ENCODE measurements at regions not wholly inside any gene's neighbourhood (a gene's known extent, or its start where the extent isn't known, plus 50 kb on each side); places are given as distances from the start of the nearest gene placed in this dataset.

GRCh38 chrX:113759422-113759821 is 824.5 kb upstream of the HTR2C start:
- no peaks in the 10 kb centered on the region for H3K9me3 ChIP-seq (ENCODE audit: control insufficient read depth, insufficient read depth, low read depth, low read length)
- H3K4me3 ChIP-seq (ENCODE audit: low read depth, low read length): no peak overlapping the region
- no peaks in the 10 kb centered on the region for H3K4me1 ChIP-seq (ENCODE audit: control insufficient read depth, insufficient read depth, low read length)
- TF ChIP-seq RBAK (tag by site-specific recombination; IDR thresholded peaks at IDR 0.05) (no peak), ZNF169 (tag by site-specific recombination; IDR thresholded peaks at IDR 0.05) (no peak), SCRT1 (tag by site-specific recombination; IDR thresholded peaks at IDR 0.05; ENCODE audit: borderline replicate concordance) (no peak), ZNF621 (tag by site-specific recombination; IDR thresholded peaks at IDR 0.05) (no peak), ZFP69B (tag by site-specific recombination; IDR thresholded peaks at IDR 0.05) (no peak), ZNF157 (tag by site-specific recombination; IDR thresholded peaks at IDR 0.05) (no peak), ZNF132 (tag by site-specific recombination; IDR thresholded peaks at IDR 0.05; ENCODE audit: borderline replicate concordance) (no peak), ZNF510 (tag by site-specific recombination; IDR thresholded peaks at IDR 0.05; ENCODE audit: insufficient replicate concordance) (no peak)
- H3K27ac ChIP-seq (ENCODE audit: extremely low read depth, low read depth, low read length): no peak overlapping the region
- POLR2A ChIA-PET: no interaction called here
- no peaks in the 10 kb centered on the region for H3K36me3 ChIP-seq (ENCODE audit: control insufficient read depth in 2 of 2, insufficient read depth in 1 of 2, low read length in 2 of 2)
- CTCF ChIA-PET: no interaction called here

GRCh38 chrX:113747274-113747973 is 836.5 kb upstream of the HTR2C start:
- CTCF ChIA-PET: no interaction called here
- H3K36me3 ChIP-seq (ENCODE audit: control insufficient read depth in 2 of 2, insufficient read depth in 1 of 2, low read length in 2 of 2): no peaks in the 10 kb centered on the region
- H3K9me3 ChIP-seq (ENCODE audit: control insufficient read depth, insufficient read depth, low read depth, low read length): no peaks in the 10 kb centered on the region
- no peaks in the 10 kb centered on the region for H3K4me1 ChIP-seq (ENCODE audit: control insufficient read depth, insufficient read depth, low read length)
- H3K27ac ChIP-seq (ENCODE audit: extremely low read depth, low read depth, low read length): no peak overlapping the region
- POLR2A ChIA-PET: no interaction called here
- H3K4me3 ChIP-seq (ENCODE audit: low read depth, low read length): no peak overlapping the region
- TF ChIP-seq ZNF664 (tag by site-specific recombination; IDR thresholded peaks at IDR 0.05) (no peak), INSM2 (tag by site-specific recombination; IDR thresholded peaks at IDR 0.05) (no peak), ZNF335 (tag by site-specific recombination; conservative IDR thresholded peaks at IDR 0.05) (no peak), ZNF76 (tag by site-specific recombination; IDR thresholded peaks at IDR 0.05; ENCODE audit: borderline replicate concordance, low read depth) (no peak), ZNF266 (tag by site-specific recombination; IDR thresholded peaks at IDR 0.05; ENCODE audit: low read depth) (no peak), GLI2 (tag by site-specific recombination; IDR thresholded peaks at IDR 0.05; ENCODE audit: borderline replicate concordance, low read depth) (no peak), ZNF529 (tag by site-specific recombination; IDR thresholded peaks at IDR 0.05; ENCODE audit: insufficient replicate concordance) (no peak), ZNF580 (tag by site-specific recombination; IDR thresholded peaks at IDR 0.05) (no peak), RBAK (tag by site-specific recombination; IDR thresholded peaks at IDR 0.05) (no peak), ZBTB17 (tag by site-specific recombination; IDR thresholded peaks at IDR 0.05) (no peak), ZNF558 (tag by site-specific recombination; IDR thresholded peaks at IDR 0.05) (no peak), ZNF19 (tag by site-specific recombination; IDR thresholded peaks at IDR 0.05; ENCODE audit: low read depth) (no peak), PRDM10 (tag by site-specific recombination; IDR thresholded peaks at IDR 0.05) (no peak), ZNF274 (IDR thresholded peaks at IDR 0.05; ENCODE audit: low read length) (no peak), ZNF274 (tag by site-specific recombination; IDR thresholded peaks at IDR 0.05; ENCODE audit: borderline replicate concordance) (no peak), ZBTB11 (tag by site-specific recombination; conservative IDR thresholded peaks at IDR 0.05; ENCODE audit: low read depth) (no peak), BCL6B (tag by site-specific recombination; IDR thresholded peaks at IDR 0.05) (no peak), ZNF354C (tag by site-specific recombination; IDR thresholded peaks at IDR 0.05; ENCODE audit: borderline replicate concordance, low read depth) (no peak)

Measured in HEK293 (cell line).